WTC11 (cell line): ENCODE measurements at regions not wholly inside any gene's neighbourhood (a gene's known extent, or its start where the extent isn't known, plus 50 kb on each side); places are given as distances from the start of the nearest gene placed in this dataset.

Source experiments
- ATAC-seq: fragments of 200-7000 bp; cut with Tn5 transposase; 2 replicates; pipeline ENCODE4 v1.10.0; 2021; ENCODE audit warnings: mild to moderate bottlenecking, moderate library complexity
- CTCF ChIA-PET: fragments of 300-600 bp; sonication (Branson Sonifier 250); formaldehyde crosslinking; loops from one replicate; lab custom pipeline; 2021; ENCODE audit warnings: antibody characterized with exemption; lab: Charles Lee
- POLR2A ChIA-PET: fragments of 350-600 bp; sonication (Branson Sonifier 250); formaldehyde crosslinking; loops from one replicate; lab custom pipeline; 2021; ENCODE audit warnings: antibody characterized with exemption; lab: Charles Lee
- DNase-seq: peaks from one replicate; pipeline ENCODE4 v3.0.0; 2021; ENCODE audit warnings: low spot score
- H3K27ac Mint-ChIP-seq: 2 replicates; pipeline ENCODE4 v1.8.0; 2021; ENCODE audit warnings: mixed read lengths
- H3K27me3 Mint-ChIP-seq: 2 replicates; pipeline ENCODE4 v1.8.0; 2021; ENCODE audit warnings: low read depth, mild to moderate bottlenecking, moderate library complexity, mixed read lengths
- H3K36me3 Mint-ChIP-seq: 2 replicates; pipeline ENCODE4 v1.8.0; 2021; ENCODE audit warnings: mixed read lengths
- H3K4me1 Mint-ChIP-seq: 2 replicates; pipeline ENCODE4 v1.8.0; 2022; ENCODE audit warnings: mixed read lengths
- H3K4me3 Mint-ChIP-seq: 2 replicates; pipeline ENCODE4 v1.8.0; 2021; ENCODE audit warnings: mild to moderate bottlenecking, moderate library complexity, mixed read lengths
- H3K9me3 Mint-ChIP-seq: 2 replicates; pipeline ENCODE4 v1.8.0; 2021; ENCODE audit warnings: mixed read lengths
- ARID4B ChIP-seq: sonication (generic); formaldehyde crosslinking; IDR thresholded peaks from 2 replicates; pipeline ENCODE4 v1.8.0; 2023; ENCODE audit warnings: missing genetic modification reagents, mild to moderate bottlenecking, borderline replicate concordance
- ATF6 ChIP-seq: sonication (generic); formaldehyde crosslinking; IDR thresholded peaks from 2 replicates; pipeline ENCODE4 v1.8.1; 2023; ENCODE audit warnings: mild to moderate bottlenecking, missing genetic modification reagents
- CDX4 ChIP-seq: fragments of 250-450 bp; sonication (Bioruptor Pico); IDR thresholded peaks from 2 replicates; pipeline ENCODE4 v1.9.0; 2021; ENCODE audit warnings: moderate library complexity, mild to moderate bottlenecking, inconsistent platforms, borderline replicate concordance
- CTCF ChIP-seq: fragments of 200-600 bp; IDR thresholded peaks from 2 replicates; pipeline ENCODE4 v1.8.0; 2022; ENCODE audit warnings: antibody characterized with exemption
- E2F5 ChIP-seq: sonication (generic); formaldehyde crosslinking; IDR thresholded peaks from 2 replicates; pipeline ENCODE4 v1.8.1; 2022; ENCODE audit warnings: mild to moderate bottlenecking, moderate library complexity, missing genetic modification reagents
- HMGA2 ChIP-seq: fragments of 250-450 bp; sonication (Bioruptor Pico); IDR thresholded peaks from 2 replicates; pipeline ENCODE4 v1.4.0; 2021; ENCODE audit warnings: mild to moderate bottlenecking, moderate library complexity
- NFYB ChIP-seq: sonication (generic); formaldehyde crosslinking; conservative IDR thresholded peaks from 2 replicates; pipeline ENCODE4 v1.8.0; 2022; ENCODE audit warnings: low read depth, missing genetic modification reagents
- NR2C2 ChIP-seq: sonication (generic); formaldehyde crosslinking; IDR thresholded peaks from 2 replicates; pipeline ENCODE4 v1.8.0; 2022; ENCODE audit warnings: mild to moderate bottlenecking, missing genetic modification reagents
- PREB ChIP-seq: sonication (generic); formaldehyde crosslinking; IDR thresholded peaks from 2 replicates; pipeline ENCODE4 v1.8.1; 2022; ENCODE audit warnings: mild to moderate bottlenecking, missing genetic modification reagents, moderate library complexity, borderline replicate concordance
- SMAD4 ChIP-seq: sonication (generic); formaldehyde crosslinking; IDR thresholded peaks from 2 replicates; pipeline ENCODE4 v1.8.0; 2022; ENCODE audit warnings: mild to moderate bottlenecking, missing genetic modification reagents
- USF1 ChIP-seq: sonication (generic); formaldehyde crosslinking; IDR thresholded peaks from 2 replicates; pipeline ENCODE4 v1.8.0; 2022; ENCODE audit warnings: mild to moderate bottlenecking, missing genetic modification reagents
- ZNF232 ChIP-seq: sonication (generic); formaldehyde crosslinking; IDR thresholded peaks from 2 replicates; pipeline ENCODE4 v1.8.0; 2022; ENCODE audit warnings: mild to moderate bottlenecking, missing genetic modification reagents
- ZNF512 ChIP-seq: sonication (generic); formaldehyde crosslinking; IDR thresholded peaks from 2 replicates; pipeline ENCODE4 v1.8.1; 2022; ENCODE audit warnings: missing genetic modification reagents, borderline replicate concordance
- ZNF532 ChIP-seq: fragments of 250-450 bp; sonication (Bioruptor Pico); IDR thresholded peaks from 2 replicates; pipeline ENCODE4 v1.9.0; 2021; ENCODE audit warnings: mild to moderate bottlenecking, borderline replicate concordance

- no peak for TF ChIP-seq CTCF
- no peak for TF ChIP-seq NR2C2 (CRISPR knock-in tag)
- no peak for TF ChIP-seq HMGA2 (CRISPR knock-in tag)
Observed at GRCh38 chr1:37394574-37395464, 79.6 kb upstream of the ZC3H12A start (continued).

GRCh38 chr1:37398096-37398495, 76.3 kb upstream of the ZC3H12A start:
- CTCF ChIA-PET, result no interaction called here
- no peak for TF ChIP-seq ZNF532 (CRISPR knock-in tag)
- no peak for TF ChIP-seq PREB
- TF ChIP-seq NFYB (CRISPR knock-in tag), result no peak
- TF ChIP-seq CDX4 (CRISPR knock-in tag), result no peak
- TF ChIP-seq NR2C2 (CRISPR knock-in tag), result no peak
- TF ChIP-seq ZNF232 (CRISPR knock-in tag), result no peak
- TF ChIP-seq E2F5, result no peak
- no peak for TF ChIP-seq USF1 (CRISPR knock-in tag)
- TF ChIP-seq ATF6 (CRISPR knock-in tag), result no peak
- no peak for TF ChIP-seq ZNF512 (CRISPR knock-in tag)
- TF ChIP-seq SMAD4 (CRISPR knock-in tag), result no peak
- no peak for TF ChIP-seq ARID4B

More at GRCh38 chr1:37398096-37398495, 76.3 kb upstream of the ZC3H12A start:
- Mint-ChIP-seq H3K27me3 (peaks cover 2% of the 10 kb centered on the region), H3K4me1 (peaks cover 16% of the 10 kb centered on the region), H3K36me3 (no peaks in the 10 kb centered on the region), H3K27ac (no peak overlapping the region), H3K4me3 (no peak overlapping the region), H3K9me3 (no peaks in the 10 kb centered on the region)
- DNase-seq, result no peak
- ATAC-seq, result no peak
- POLR2A ChIA-PET, result no interaction called here
